GM06990 (cell line): ENCODE measurements at regions not wholly inside any gene's neighbourhood (a gene's known extent, or its start where the extent isn't known, plus 50 kb on each side); places are given as distances from the start of the nearest gene placed in this dataset.

Experiments used
- DNase-seq: peaks from one replicate; pipeline ENCODE4 v3.0.0-alpha.2; 2011; ENCODE audit not compliant: insufficient read length; ENCODE audit errors: extremely low read depth
- H3K27me3 ChIP-seq: replicated peaks from 2 replicates; pipeline ENCODE4 v1.6.0; 2011; ENCODE audit warnings: low read length; ENCODE audit not compliant: control insufficient read depth, insufficient read depth
- H3K36me3 ChIP-seq: 2 replicates; pipeline ENCODE4 v1.5.1; 2011; ENCODE audit warnings: low read length; ENCODE audit not compliant: control insufficient read depth, insufficient read depth
- H3K4me3 ChIP-seq: replicated peaks from 2 replicates; pipeline ENCODE4 v1.5.1; 2011; ENCODE audit warnings: low read depth, mild to moderate bottlenecking, control low read depth, low read length
- TF ChIP-seq, protein P1 (sequence below): IDR thresholded peaks from 2 replicates; pipeline ENCODE4 v1.5.1; 2011; ENCODE audit warnings: low read length, control low read depth, mild to moderate bottlenecking, inconsistent platforms; ENCODE audit not compliant: insufficient read depth, poor library complexity, severe bottlenecking

DNA sequence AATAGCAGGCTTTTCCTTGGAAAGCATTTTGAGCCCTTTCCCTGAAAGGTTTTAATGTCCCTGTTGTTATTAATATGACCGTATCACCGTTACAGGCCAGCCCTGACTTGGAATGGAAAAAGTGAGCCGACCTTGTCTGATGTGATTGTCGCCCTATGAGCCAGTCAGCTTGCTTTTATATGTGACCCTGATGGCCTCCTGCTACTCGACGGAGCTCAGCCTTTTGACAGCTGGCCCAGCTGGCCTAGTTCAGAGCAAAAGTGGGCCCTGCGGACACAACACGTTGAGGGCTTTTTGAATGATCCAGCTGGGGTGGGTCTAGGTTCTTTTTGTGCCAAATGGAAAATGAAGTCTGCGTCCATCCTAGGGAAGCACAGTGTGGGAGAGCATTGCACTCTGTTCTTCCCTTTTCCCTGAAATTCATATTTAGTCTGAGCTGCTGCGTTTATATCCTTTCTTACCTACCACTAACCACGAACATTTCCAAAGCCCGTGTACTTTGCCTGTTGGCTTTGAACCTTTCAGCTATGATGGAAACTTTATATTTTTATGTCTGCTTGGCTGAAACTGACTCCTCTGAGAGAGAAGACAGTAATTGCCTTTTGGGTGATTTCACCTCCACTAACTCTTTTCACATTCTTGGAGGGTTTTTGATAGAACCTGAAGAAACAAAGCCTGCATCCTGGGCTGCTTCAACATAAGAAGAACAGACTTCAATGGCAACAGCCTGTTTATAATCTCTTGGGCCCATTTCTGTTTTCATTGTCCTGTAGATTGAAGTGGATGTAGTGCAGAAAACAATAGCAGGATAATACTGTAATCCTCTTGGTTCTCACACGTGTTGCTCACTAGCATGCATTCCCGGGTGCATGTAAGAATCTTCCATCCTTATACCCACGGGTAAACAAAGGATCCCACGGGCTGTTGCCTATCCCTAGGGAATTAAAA, 121.8 kb upstream of the HDGFL1 start:
- Histone ChIP-seq H3K4me3 (no peak overlapping the region), H3K36me3 (no peaks in the 10 kb centered on the region), H3K27me3 (no peaks in the 10 kb centered on the region)
- DNase-seq = no peak
- TF ChIP-seq, protein P1, sequence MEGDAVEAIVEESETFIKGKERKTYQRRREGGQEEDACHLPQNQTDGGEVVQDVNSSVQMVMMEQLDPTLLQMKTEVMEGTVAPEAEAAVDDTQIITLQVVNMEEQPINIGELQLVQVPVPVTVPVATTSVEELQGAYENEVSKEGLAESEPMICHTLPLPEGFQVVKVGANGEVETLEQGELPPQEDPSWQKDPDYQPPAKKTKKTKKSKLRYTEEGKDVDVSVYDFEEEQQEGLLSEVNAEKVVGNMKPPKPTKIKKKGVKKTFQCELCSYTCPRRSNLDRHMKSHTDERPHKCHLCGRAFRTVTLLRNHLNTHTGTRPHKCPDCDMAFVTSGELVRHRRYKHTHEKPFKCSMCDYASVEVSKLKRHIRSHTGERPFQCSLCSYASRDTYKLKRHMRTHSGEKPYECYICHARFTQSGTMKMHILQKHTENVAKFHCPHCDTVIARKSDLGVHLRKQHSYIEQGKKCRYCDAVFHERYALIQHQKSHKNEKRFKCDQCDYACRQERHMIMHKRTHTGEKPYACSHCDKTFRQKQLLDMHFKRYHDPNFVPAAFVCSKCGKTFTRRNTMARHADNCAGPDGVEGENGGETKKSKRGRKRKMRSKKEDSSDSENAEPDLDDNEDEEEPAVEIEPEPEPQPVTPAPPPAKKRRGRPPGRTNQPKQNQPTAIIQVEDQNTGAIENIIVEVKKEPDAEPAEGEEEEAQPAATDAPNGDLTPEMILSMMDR = no peak

DNA sequence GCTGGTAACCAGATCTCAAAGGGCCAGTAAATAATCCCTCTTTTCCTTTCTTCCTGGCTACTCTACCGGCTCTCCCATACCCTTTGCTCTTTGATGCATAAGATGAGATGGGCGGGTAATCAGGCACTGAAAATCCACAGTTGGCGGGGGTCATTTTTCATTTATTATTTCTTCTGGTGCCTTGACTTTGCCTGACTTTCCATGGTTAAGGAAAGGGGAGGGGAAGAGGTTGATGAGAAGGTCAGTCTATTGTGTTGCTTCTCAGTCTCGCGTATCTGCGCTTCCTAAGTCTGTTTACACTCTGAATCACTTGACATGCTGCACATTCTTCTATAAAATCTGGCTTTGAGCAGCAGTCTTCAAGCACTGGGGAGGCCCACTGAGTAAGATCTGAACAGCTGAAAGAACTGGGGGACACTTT, 121.1 kb upstream of the HDGFL1 start:
- Histone ChIP-seq H3K4me3 (no peak overlapping the region), H3K36me3 (no peaks in the 10 kb centered on the region), H3K27me3 (no peaks in the 10 kb centered on the region)
- TF ChIP-seq, protein P1 = no peak
- DNase-seq = no peak

DNA sequence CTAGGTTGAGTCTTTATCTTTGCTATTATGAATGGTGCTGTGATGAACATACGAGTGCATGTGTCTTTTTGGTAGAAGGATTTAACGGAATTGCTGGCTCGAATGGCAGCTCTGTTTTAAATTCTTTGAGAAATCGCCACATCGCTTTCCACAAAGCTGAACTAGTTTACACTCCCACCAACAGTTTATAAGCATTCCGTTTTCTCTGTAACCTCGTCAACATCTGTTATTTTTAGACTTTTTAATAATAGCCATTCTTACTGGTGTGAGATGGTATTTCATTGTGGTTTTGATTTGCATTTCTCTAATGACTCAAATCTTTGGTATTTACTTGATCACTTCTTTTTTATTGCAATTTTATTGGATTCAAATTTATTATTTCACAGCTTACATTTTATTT, 117.4 kb upstream of the HDGFL1 start:
- no peaks in the 10 kb centered on the region for H3K27me3 ChIP-seq
- no peak for DNase-seq
- no peak overlapping the region for H3K4me3 ChIP-seq
- TF ChIP-seq, protein P1 = no peak
- no peaks in the 10 kb centered on the region for H3K36me3 ChIP-seq

DNA sequence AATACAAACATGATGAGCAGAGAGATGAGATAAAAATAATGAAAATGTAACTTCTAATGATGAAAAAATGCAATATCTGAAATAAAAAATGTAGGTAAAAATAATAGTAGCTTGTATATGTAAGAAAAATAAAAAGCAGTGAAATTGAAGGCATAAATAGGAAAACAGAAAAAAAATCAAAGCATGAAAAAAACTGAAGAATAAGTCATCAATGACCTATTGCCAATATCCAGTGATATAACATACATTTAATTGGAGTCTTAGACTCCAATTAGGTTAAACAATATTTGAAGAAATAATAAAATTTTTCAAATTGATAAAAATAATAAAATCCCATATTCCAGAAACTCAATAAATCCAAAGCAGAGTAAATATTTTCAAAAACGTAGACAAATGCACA, 114.0 kb upstream of the HDGFL1 start:
- TF ChIP-seq, protein P1 = no peak
- H3K4me3 ChIP-seq = no peak overlapping the region
- DNase-seq = no peak
- H3K36me3 ChIP-seq = no peaks in the 10 kb centered on the region
- H3K27me3 ChIP-seq = no peaks in the 10 kb centered on the region

DNA sequence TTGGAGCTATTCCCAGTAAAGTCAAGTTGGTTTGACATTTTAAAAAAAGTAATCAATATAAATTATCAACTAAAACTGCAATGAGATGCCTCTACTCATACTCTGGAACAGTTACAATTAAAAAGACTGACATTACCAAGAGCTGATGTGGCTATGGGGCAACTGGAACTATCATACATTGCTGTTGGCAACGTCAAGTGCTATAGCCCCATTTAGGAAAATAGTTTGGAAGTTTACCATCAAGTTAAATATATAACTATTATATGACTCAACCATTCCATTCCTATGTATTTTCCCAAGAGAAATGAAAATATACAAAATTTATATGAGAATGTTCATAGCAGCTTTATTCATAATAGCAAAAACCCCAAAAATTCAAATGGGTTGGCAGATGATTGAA, 111.4 kb upstream of the HDGFL1 start:
- H3K4me3 ChIP-seq = no peak overlapping the region
- no peaks in the 10 kb centered on the region for H3K36me3 ChIP-seq
- TF ChIP-seq, protein P1 = no peak
- no peak for DNase-seq
- H3K27me3 ChIP-seq = no peaks in the 10 kb centered on the region
